HCT116 (cell line): ENCODE measurements at regions not wholly inside any gene's neighbourhood (a gene's known extent, or its start where the extent isn't known, plus 50 kb on each side); places are given as distances from the start of the nearest gene placed in this dataset.

ENCODE experiments used
- ATAC-seq: fragments of 200-7000 bp; cut with Tn5 transposase; 2 replicates; pipeline ENCODE4 v1.9.1; 2020; ENCODE audit warnings: mild to moderate bottlenecking, moderate library complexity
- BruUV-seq: library from RNA; stranded (reverse); fragments of 400-500 nt; replicated peaks from 2 replicates; lab custom pipeline; 2021; lab: Mats Ljungman, UMichigan
- CTCF ChIA-PET: fragments of 300-600 bp; sonication (Branson Sonifier 250); formaldehyde crosslinking; loops from one replicate; lab custom pipeline; 2021; ENCODE audit warnings: antibody characterized with exemption; lab: Charles Lee
- POLR2A ChIA-PET: fragments of 300-600, 350-600 bp; sonication (Branson Sonifier 250); formaldehyde crosslinking; loops from one replicate; lab custom pipeline; 2021; ENCODE audit warnings: antibody characterized with exemption; lab: Charles Lee
- RAD21 ChIA-PET, 2 experiments: fragments of 300-600 bp; sonication (Branson Sonifier 250); formaldehyde crosslinking; loops; one replicate each; lab custom pipeline; 2023; ENCODE audit warnings: low total read pairs in 2 of 2; ENCODE audit not compliant: uncharacterized antibody in 2 of 2, unreplicated experiment in 2 of 2, low non-redundant PET in 1 of 2; lab: Charles Lee
- DNase-seq: peaks from one replicate; pipeline ENCODE4 v3.0.0-alpha.2; 2010; ENCODE audit warnings: low read depth, low spot score
- H2AFZ ChIP-seq: fragments of 200-600 bp; shearing (Covaris generic), sonication (generic); 2 replicates; pipeline ENCODE4 v1.6.1; 2017; ENCODE audit warnings: low read depth, mixed run types, mixed read lengths, antibody characterized with exemption, low read length; ENCODE audit not compliant: poor library complexity, severe bottlenecking
- H3K27ac ChIP-seq: 2 replicates; pipeline ENCODE4 v1.5.1; 2012; ENCODE audit warnings: low read depth, low read length
- H3K27me3 ChIP-seq: fragments of 200-600 bp; sonication (generic); 2 replicates; pipeline ENCODE4 v1.6.1; 2016; ENCODE audit warnings: mixed run types, low read length, mixed read lengths; ENCODE audit not compliant: insufficient read depth
- H3K36me3 ChIP-seq, 2 experiments: fragments of 200-500 bp in 1 of 2; fragments of 200-600 bp in 1 of 2; sonication (Bioruptor generic) in 1 of 2; sonication (generic) in 1 of 2; 2 replicates each; pipeline versions ENCODE4 v1.5.1 to v1.6.1; 2014 to 2016; ENCODE audit warnings: low read length in 2 of 2, inconsistent platforms in 1 of 2, mixed read lengths in 1 of 2, mixed run types in 1 of 2; ENCODE audit not compliant: insufficient read depth in 2 of 2, control insufficient read depth in 1 of 2
- H3K4me1 ChIP-seq, 2 experiments: fragments of 200-600 bp in 1 of 2; sonication (generic) in 1 of 2; 2 replicates each; pipeline versions ENCODE4 v1.5.1 to v1.6.1; 2012 to 2017; ENCODE audit warnings: low read length in 2 of 2, inconsistent platforms in 1 of 2, mild to moderate bottlenecking in 1 of 2, mixed read lengths in 1 of 2, mixed run types in 1 of 2, moderate library complexity in 1 of 2; ENCODE audit not compliant: insufficient read depth in 2 of 2, control insufficient read depth in 1 of 2
- H3K4me2 ChIP-seq: fragments of 200-600 bp; sonication (generic); 2 replicates; pipeline ENCODE4 v1.6.1; 2017; ENCODE audit warnings: mixed run types, low read length, mixed read lengths
- H3K4me3 ChIP-seq, 2 experiments: fragments of 200-600 bp in 1 of 2; sonication (generic) in 1 of 2; replicated peaks in 1 of 2; 2 replicates each; pipeline ENCODE4 v1.5.1; 2011 to 2016; ENCODE audit warnings: low read length in 2 of 2, control low read depth in 1 of 2, low read depth in 1 of 2, mild to moderate bottlenecking in 1 of 2, mixed read lengths in 1 of 2, mixed run types in 1 of 2
- H3K79me2 ChIP-seq: fragments of 200-600 bp; sonication (generic); 2 replicates; pipeline ENCODE4 v1.6.1; 2017; ENCODE audit warnings: mild to moderate bottlenecking, mixed run types, low read length, moderate library complexity, mixed read lengths; ENCODE audit not compliant: insufficient read depth
- H3K9ac ChIP-seq: fragments of 200-600 bp; sonication (generic); 2 replicates; pipeline ENCODE4 v1.6.1; 2016; ENCODE audit warnings: low read length, mixed read lengths
- H3K9me2 ChIP-seq: fragments of 200-600 bp; sonication (generic), shearing (Covaris generic); 2 replicates; pipeline ENCODE4 v1.6.1; 2017; ENCODE audit warnings: mixed run types, mild to moderate bottlenecking, moderate library complexity; ENCODE audit not compliant: insufficient read depth
- H3K9me3 ChIP-seq, 2 experiments: fragments of 200-500 bp in 1 of 2; fragments of 200-600 bp in 1 of 2; sonication (Bioruptor generic) in 1 of 2; sonication (generic) in 1 of 2; 2 replicates each; pipeline ENCODE4 v1.6.1; 2014 to 2017; ENCODE audit warnings: low read length in 2 of 2, mixed read lengths in 2 of 2, inconsistent platforms in 1 of 2, low read depth in 1 of 2, mild to moderate bottlenecking in 1 of 2, mixed run types in 1 of 2, moderate library complexity in 1 of 2; ENCODE audit not compliant: control insufficient read depth in 1 of 2, insufficient read depth in 1 of 2
- H4K20me1 ChIP-seq: fragments of 200-600 bp; sonication (generic), shearing (Covaris generic); 2 replicates; pipeline ENCODE4 v1.6.1; 2017; ENCODE audit warnings: mixed run types, mild to moderate bottlenecking, moderate library complexity; ENCODE audit not compliant: insufficient read depth
- CEBPB ChIP-seq: IDR thresholded peaks from 2 replicates; pipeline ENCODE4 v1.6.1; 2012; ENCODE audit warnings: low read depth
- EGR1 ChIP-seq: IDR thresholded peaks from 2 replicates; pipeline ENCODE4 v1.6.1; 2012; ENCODE audit warnings: low read depth
- ELF1 ChIP-seq: IDR thresholded peaks from 2 replicates; pipeline ENCODE4 v1.6.1; 2012; ENCODE audit warnings: low read depth, borderline replicate concordance
- EZH2 ChIP-seq: fragments of 200-600 bp; sonication (generic); IDR thresholded peaks from 2 replicates; pipeline ENCODE4 v1.6.1; 2017; ENCODE audit warnings: antibody characterized with exemption, mixed run types
- EZH2phosphoT487 ChIP-seq: fragments of 200-600 bp; IDR thresholded peaks from 2 replicates; pipeline ENCODE4 v1.6.1; 2018; ENCODE audit warnings: antibody characterized with exemption, borderline replicate concordance
- FOSL1 ChIP-seq: IDR thresholded peaks from 2 replicates; pipeline ENCODE4 v1.6.1; 2012; ENCODE audit warnings: low read depth
- JUND ChIP-seq: IDR thresholded peaks from 2 replicates; pipeline ENCODE4 v1.6.1; 2012
- POLR2AphosphoS5 ChIP-seq: IDR thresholded peaks from 2 replicates; pipeline ENCODE4 v1.6.1; 2011; ENCODE audit warnings: mild to moderate bottlenecking, low read depth, low read length, moderate library complexity
- SIN3A ChIP-seq: IDR thresholded peaks from 2 replicates; pipeline ENCODE4 v1.6.1; 2012; ENCODE audit warnings: low read depth
- ZFX ChIP-seq: fragments of 450-650 bp; IDR thresholded peaks from 2 replicates; pipeline ENCODE4 v1.6.1; 2017
- intact Hi-C: fragments of 100-400 bp; cut with micrococcal nuclease; formaldehyde crosslinking; loops from 2 replicates; pipeline ENCODE4 v1.10.0; 2022
- TF ChIP-seq, protein P1 (sequence below): IDR thresholded peaks from 2 replicates; pipeline ENCODE4 v1.6.1; 2012
- TF ChIP-seq, protein P2 (sequence below): IDR thresholded peaks from 2 replicates; pipeline ENCODE4 v1.6.1; 2011; ENCODE audit warnings: mild to moderate bottlenecking, low read length, moderate library complexity; ENCODE audit not compliant: insufficient replicate concordance; ENCODE audit errors: extremely low read depth
- TF ChIP-seq, protein P3 (sequence below): IDR thresholded peaks from 2 replicates; pipeline ENCODE4 v1.6.1; 2012

DNA sequence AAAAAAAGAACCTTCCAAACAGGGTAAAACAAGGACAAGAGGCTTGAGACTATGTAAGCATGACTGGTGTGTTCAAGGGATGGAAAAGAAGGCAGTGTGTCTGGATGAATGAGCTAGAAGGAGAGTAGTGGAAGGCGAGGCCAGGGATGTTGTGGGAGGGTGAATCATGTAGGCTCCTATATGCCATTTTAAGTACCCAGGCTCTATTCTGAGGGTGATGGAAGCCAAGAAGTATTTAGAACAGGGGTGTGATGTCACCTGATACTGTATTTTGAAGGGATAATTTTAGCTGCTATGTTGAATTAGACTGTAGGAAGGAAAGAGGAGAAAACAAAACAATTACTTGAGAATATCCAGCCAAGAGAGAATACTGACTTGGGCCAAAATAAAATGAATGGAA is 524.7 kb upstream of the CRIM1 start:
- H3K4me3 ChIP-seq = no peak overlapping the region
- ATAC-seq (no peak), DNase-seq (no peak)
- no peaks in the 10 kb centered on the region for H4K20me1 ChIP-seq
- no peak overlapping the region for H3K9ac ChIP-seq
- H3K9me3 ChIP-seq = no peaks in the 10 kb centered on the region
- no TSS peak for BruUV-seq
- no peak overlapping the region for H3K4me2 ChIP-seq
- no peak overlapping the region for H3K27ac ChIP-seq
- intact Hi-C loops = no loop called here
- CTCF ChIA-PET = no interaction called here
- H3K4me1 ChIP-seq = no peaks in the 10 kb centered on the region
- H3K36me3 ChIP-seq = no peaks in the 10 kb centered on the region
- H3K9me2 ChIP-seq = no peaks in the 10 kb centered on the region
- POLR2A ChIA-PET = no interaction called here
- TF ChIP-seq CEBPB (no peak), EZH2phosphoT487 (no peak), JUND (no peak), EGR1 (no peak), ZFX (no peak), POLR2AphosphoS5 (no peak)
- TF ChIP-seq, protein P1, sequence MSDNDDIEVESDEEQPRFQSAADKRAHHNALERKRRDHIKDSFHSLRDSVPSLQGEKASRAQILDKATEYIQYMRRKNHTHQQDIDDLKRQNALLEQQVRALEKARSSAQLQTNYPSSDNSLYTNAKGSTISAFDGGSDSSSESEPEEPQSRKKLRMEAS = no peak
- TF ChIP-seq, protein P2, sequence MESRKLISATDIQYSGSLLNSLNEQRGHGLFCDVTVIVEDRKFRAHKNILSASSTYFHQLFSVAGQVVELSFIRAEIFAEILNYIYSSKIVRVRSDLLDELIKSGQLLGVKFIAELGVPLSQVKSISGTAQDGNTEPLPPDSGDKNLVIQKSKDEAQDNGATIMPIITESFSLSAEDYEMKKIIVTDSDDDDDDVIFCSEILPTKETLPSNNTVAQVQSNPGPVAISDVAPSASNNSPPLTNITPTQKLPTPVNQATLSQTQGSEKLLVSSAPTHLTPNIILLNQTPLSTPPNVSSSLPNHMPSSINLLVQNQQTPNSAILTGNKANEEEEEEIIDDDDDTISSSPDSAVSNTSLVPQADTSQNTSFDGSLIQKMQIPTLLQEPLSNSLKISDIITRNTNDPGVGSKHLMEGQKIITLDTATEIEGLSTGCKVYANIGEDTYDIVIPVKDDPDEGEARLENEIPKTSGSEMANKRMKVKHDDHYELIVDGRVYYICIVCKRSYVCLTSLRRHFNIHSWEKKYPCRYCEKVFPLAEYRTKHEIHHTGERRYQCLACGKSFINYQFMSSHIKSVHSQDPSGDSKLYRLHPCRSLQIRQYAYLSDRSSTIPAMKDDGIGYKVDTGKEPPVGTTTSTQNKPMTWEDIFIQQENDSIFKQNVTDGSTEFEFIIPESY = no peak
- H2AFZ ChIP-seq = no peak overlapping the region
- no peaks in the 10 kb centered on the region for H3K79me2 ChIP-seq
- RAD21 ChIA-PET = no interaction called here
- H3K27me3 ChIP-seq = no peaks in the 10 kb centered on the region

DNA sequence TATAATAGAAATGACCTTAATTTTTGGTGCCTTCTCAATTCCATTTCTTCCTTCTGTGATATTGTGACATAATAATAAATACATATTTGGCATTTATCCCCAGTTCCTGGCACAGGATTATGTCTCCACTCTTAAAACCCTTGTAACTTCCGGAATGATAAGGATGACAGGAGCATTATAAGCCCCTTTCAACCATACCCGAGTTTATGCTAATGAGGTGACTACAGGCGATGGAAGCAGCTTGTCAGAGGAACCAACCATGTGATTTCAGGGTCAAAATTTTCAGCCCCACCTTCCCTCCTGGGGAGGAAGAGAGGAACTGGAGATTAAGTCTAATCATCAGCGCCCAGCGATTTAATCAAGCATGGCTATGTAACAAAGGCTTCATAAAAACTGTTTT is 528.5 kb upstream of the CRIM1 start:
- ChIA-PET POLR2A (no interaction called here), CTCF (no interaction called here), RAD21 (no interaction called here)
- no peaks in the 10 kb centered on the region for H3K9me3 ChIP-seq
- H3K27me3 ChIP-seq = no peaks in the 10 kb centered on the region
- H3K36me3 ChIP-seq = no peaks in the 10 kb centered on the region
- no peaks in the 10 kb centered on the region for H3K4me1 ChIP-seq
- DNase-seq = no peak
- ATAC-seq = no peak
- no peaks in the 10 kb centered on the region for H3K9me2 ChIP-seq
- H3K4me3 ChIP-seq = no peak overlapping the region
- no peak overlapping the region for H3K9ac ChIP-seq
- BruUV-seq = no TSS peak
- no peaks in the 10 kb centered on the region for H4K20me1 ChIP-seq
- intact Hi-C loops = no loop called here
- H3K27ac ChIP-seq = no peak overlapping the region
- H3K79me2 ChIP-seq = no peaks in the 10 kb centered on the region
- no peak for TF ChIP-seq FOSL1
- TF ChIP-seq EZH2 = no peak
- TF ChIP-seq, protein P3, sequence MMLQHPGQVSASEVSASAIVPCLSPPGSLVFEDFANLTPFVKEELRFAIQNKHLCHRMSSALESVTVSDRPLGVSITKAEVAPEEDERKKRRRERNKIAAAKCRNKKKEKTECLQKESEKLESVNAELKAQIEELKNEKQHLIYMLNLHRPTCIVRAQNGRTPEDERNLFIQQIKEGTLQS = no peak
- TF ChIP-seq JUND = no peak
- TF ChIP-seq, protein P1 = no peak
- TF ChIP-seq SIN3A = no peak
- TF ChIP-seq, protein P2 = no peak
- no peak for TF ChIP-seq ELF1
- TF ChIP-seq EGR1 = no peak
- H3K4me2 ChIP-seq = no peak overlapping the region
- no peak overlapping the region for H2AFZ ChIP-seq
